Neural crest cell (in vitro differentiated cells): ENCODE measurements at regions not wholly inside any gene's neighbourhood (a gene's known extent, or its start where the extent isn't known, plus 50 kb on each side); places are given as distances from the start of the nearest gene placed in this dataset.

Experiments
- DNase-seq: peaks from one replicate; pipeline ENCODE4 v3.0.0; 2021; ENCODE audit warnings: low read depth, mixed read lengths, low spot score
- H3K27ac Mint-ChIP-seq: one replicate; pipeline ENCODE4 v1.8.0; 2021; ENCODE audit warnings: mild to moderate bottlenecking, mixed read lengths; ENCODE audit not compliant: unreplicated experiment
- H3K27me3 Mint-ChIP-seq: 2 replicates; pipeline ENCODE4 v1.8.0; 2021; ENCODE audit warnings: low read depth, mild to moderate bottlenecking, mixed read lengths
- H3K36me3 Mint-ChIP-seq: 2 replicates; pipeline ENCODE4 v1.8.0; 2021; ENCODE audit warnings: low read depth, mild to moderate bottlenecking, mixed read lengths
- H3K4me1 Mint-ChIP-seq: 2 replicates; pipeline ENCODE4 v1.8.0; 2021; ENCODE audit warnings: mixed read lengths
- H3K4me3 Mint-ChIP-seq: one replicate; pipeline ENCODE4 v1.8.0; 2021; ENCODE audit warnings: mild to moderate bottlenecking, mixed read lengths
- H3K9me3 Mint-ChIP-seq: 2 replicates; pipeline ENCODE4 v1.8.0; 2021; ENCODE audit warnings: mixed read lengths
- TF ChIP-seq, protein P1 (sequence below): fragments of 200-600 bp; sonication (generic); conservative IDR thresholded peaks from 2 replicates; pipeline ENCODE4 v1.5.0; 2021; ENCODE audit warnings: antibody characterized with exemption, mild to moderate bottlenecking

DNA sequence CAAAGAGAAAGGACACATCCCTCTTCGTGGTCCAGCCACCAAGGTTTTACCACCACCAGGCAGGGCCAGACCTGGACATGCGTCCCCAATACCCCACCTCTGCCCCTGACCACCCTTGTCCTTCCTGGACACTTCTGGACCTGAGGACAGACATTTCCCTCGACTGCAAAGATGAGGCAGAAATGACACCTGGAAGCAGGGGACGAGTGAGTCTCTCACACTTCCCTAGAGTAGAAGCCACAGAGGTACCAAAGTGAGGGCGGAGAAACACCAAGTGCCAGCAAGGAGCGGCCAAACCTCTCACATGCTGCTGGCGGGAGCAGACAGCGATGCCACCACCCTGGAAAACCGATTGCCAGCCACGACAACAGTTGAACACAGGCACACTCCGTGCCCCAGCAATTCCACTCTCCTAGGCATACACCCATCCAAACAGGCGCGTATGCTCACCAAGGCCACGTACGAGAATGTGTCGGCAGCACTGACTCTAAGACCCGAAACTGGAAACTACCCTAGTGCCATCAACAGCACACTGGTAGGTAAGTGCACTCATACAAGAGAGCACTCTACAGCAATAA, 207.0 kb upstream of the NSMCE3 start:
- no peak for DNase-seq
- H3K36me3 Mint-ChIP-seq: no peaks in the 10 kb centered on the region
- H3K9me3 Mint-ChIP-seq: no peaks in the 10 kb centered on the region
- no peaks in the 10 kb centered on the region for H3K4me1 Mint-ChIP-seq
- peak overlapping the region; percentile 14 for H3K27ac Mint-ChIP-seq
- TF ChIP-seq, protein P1, sequence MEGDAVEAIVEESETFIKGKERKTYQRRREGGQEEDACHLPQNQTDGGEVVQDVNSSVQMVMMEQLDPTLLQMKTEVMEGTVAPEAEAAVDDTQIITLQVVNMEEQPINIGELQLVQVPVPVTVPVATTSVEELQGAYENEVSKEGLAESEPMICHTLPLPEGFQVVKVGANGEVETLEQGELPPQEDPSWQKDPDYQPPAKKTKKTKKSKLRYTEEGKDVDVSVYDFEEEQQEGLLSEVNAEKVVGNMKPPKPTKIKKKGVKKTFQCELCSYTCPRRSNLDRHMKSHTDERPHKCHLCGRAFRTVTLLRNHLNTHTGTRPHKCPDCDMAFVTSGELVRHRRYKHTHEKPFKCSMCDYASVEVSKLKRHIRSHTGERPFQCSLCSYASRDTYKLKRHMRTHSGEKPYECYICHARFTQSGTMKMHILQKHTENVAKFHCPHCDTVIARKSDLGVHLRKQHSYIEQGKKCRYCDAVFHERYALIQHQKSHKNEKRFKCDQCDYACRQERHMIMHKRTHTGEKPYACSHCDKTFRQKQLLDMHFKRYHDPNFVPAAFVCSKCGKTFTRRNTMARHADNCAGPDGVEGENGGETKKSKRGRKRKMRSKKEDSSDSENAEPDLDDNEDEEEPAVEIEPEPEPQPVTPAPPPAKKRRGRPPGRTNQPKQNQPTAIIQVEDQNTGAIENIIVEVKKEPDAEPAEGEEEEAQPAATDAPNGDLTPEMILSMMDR: no peak
- H3K27me3 Mint-ChIP-seq: no peaks in the 10 kb centered on the region
- no peak overlapping the region for H3K4me3 Mint-ChIP-seq

DNA sequence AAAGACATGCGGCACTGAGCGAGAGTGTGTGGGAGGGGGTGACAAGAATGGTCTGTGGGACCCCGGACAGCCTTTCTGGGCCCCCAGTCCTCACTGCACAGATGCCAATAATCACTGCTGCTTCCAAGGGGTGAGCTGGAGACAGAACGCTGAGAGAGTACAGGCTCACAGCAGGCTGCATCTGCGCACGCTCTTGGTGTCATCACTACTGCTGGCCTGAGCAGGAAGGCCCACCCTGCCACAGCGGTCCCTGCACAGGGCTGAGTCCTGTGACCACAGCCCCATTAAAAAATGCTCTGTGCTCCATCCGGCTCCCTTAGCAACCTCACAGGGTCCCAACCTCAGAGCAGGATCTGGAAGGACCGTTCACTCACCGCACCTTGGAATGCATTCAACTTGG, 205.5 kb upstream of the NSMCE3 start:
- Mint-ChIP-seq H3K27me3 (no peaks in the 10 kb centered on the region), H3K4me3 (no peak overlapping the region), H3K27ac (no peak overlapping the region), H3K9me3 (no peaks in the 10 kb centered on the region), H3K4me1 (peaks cover 4% of the 10 kb centered on the region), H3K36me3 (no peaks in the 10 kb centered on the region)
- no peak for DNase-seq
- TF ChIP-seq, protein P1: no peak

DNA sequence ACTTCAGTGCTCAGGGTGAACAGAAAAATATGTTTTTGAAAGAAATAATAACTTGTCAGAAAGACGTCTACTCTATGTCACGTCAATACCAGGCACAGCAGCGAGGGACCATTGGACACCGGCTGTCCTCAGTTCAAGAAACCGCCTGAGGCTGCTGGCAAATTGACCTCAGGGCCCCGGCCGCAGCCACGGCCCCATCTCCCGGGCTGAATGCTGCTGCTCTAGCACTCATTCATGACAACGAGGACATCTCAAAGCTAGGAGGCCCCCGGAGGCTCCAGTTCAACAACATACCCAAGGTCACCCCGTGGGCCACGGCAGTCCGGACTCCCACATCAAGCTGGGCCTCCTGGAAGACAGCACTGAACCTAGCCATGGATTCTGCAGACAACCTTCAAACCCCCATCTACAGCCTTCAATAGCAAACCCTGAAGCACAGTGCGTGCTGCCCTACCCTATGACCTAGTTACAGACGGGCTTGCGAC, 204.0 kb upstream of the NSMCE3 start:
- no peaks in the 10 kb centered on the region for H3K36me3 Mint-ChIP-seq
- H3K27me3 Mint-ChIP-seq: no peaks in the 10 kb centered on the region
- DNase-seq: no peak
- TF ChIP-seq, protein P1: no peak
- H3K4me3 Mint-ChIP-seq: no peak overlapping the region
- no peak overlapping the region for H3K27ac Mint-ChIP-seq
- peaks cover 4% of the 10 kb centered on the region for H3K4me1 Mint-ChIP-seq
- H3K9me3 Mint-ChIP-seq: no peaks in the 10 kb centered on the region

DNA sequence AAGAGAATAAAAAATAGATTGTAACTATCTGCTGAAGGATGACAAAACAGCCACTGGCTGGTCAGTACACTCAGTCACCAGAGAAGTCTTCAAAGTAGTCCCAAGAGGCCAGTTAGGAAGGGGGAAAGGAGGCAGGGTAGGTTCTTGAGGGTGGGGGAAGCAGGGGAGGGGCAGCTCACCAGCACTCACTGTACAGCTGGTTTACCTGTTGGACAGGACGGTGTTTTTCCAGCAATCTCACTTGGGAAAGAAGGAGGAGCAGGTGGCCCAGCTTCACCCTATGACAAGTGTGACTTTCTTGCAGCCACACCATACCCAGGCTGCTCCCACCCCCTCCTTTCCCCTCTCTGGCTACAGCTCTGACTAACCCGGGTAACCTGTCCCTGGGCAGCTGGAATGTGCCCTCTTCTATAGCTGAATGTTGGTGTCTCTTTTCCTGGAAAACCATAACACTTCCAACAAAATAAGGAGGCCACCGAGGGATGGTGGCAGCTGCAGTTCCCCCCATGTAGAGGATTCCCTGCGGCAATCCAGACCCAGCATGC, 203.4 kb upstream of the NSMCE3 start:
- Mint-ChIP-seq H3K4me3 (no peak overlapping the region), H3K9me3 (no peaks in the 10 kb centered on the region), H3K27ac (no peak overlapping the region), H3K4me1 (peaks cover 4% of the 10 kb centered on the region), H3K27me3 (no peaks in the 10 kb centered on the region), H3K36me3 (no peaks in the 10 kb centered on the region)
- no peak for DNase-seq
- TF ChIP-seq, protein P1: no peak

DNA sequence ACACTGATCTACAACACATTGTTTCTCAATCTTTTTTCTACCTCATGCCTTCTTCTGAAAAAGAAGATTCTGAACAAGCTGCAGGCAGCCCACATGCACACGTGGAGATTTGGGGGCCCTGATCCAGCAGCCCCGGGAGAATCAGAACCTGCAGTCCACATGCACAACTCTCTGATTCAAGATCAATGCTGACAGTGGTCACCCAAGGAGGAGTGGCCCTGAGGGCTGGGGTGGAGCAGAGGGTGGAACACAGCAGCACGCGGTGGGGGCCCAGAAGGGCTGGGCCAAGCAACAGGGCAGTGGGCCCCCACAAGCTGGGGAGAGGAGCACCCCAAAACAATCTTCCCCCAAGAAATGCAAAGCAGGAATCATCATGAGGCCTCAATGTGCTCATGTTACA, 202.1 kb upstream of the NSMCE3 start:
- Mint-ChIP-seq H3K36me3 (no peaks in the 10 kb centered on the region), H3K27ac (no peak overlapping the region), H3K4me1 (peaks cover 4% of the 10 kb centered on the region), H3K9me3 (no peaks in the 10 kb centered on the region), H3K4me3 (no peak overlapping the region), H3K27me3 (no peaks in the 10 kb centered on the region)
- no peak for DNase-seq
- TF ChIP-seq, protein P1: no peak
